Caco-2 (cell line): ENCODE measurements at regions not wholly inside any gene's neighbourhood (a gene's known extent, or its start where the extent isn't known, plus 50 kb on each side); places are given as distances from the start of the nearest gene placed in this dataset.

Source experiments
- BruUV-seq: library from RNA; stranded (reverse); fragments of 400-500 nt; replicated peaks from 2 replicates; lab custom pipeline; 2021; lab: Mats Ljungman, UMichigan
- CTCF ChIA-PET: fragments of 300-600 bp; sonication (Branson Sonifier 250); formaldehyde crosslinking; loops from one replicate; lab custom pipeline; 2022; ENCODE audit warnings: antibody characterized with exemption; lab: Charles Lee
- POLR2A ChIA-PET: fragments of 300-600 bp; sonication (Branson Sonifier 250); formaldehyde crosslinking; loops from one replicate; lab custom pipeline; 2022; ENCODE audit warnings: antibody characterized with exemption; lab: Charles Lee
- DNase-seq, 2 experiments: peaks; one replicate each; pipeline versions ENCODE4 v3.0.0 to v3.0.0-alpha.2; 2020 to 2022
- H3K27me3 ChIP-seq: replicated peaks from 2 replicates; pipeline ENCODE4 v1.6.0; 2011; ENCODE audit warnings: low read length; ENCODE audit not compliant: control insufficient read depth, insufficient read depth
- H3K36me3 ChIP-seq: 2 replicates; pipeline ENCODE4 v1.5.1; 2011; ENCODE audit warnings: low read length; ENCODE audit not compliant: control insufficient read depth, insufficient read depth
- H3K4me1 ChIP-seq: fragments of 250-450 bp; sonication (Bioruptor Pico); 2 replicates; pipeline ENCODE4 v1.5.1; 2020; ENCODE audit warnings: mild to moderate bottlenecking
- H3K4me3 ChIP-seq: 2 replicates; pipeline ENCODE4 v1.5.1; 2011; ENCODE audit warnings: low read depth, mild to moderate bottlenecking, control low read depth, low read length
- H3K9me3 ChIP-seq: fragments of 250-450 bp; sonication (Bioruptor Pico); 2 replicates; pipeline ENCODE4 v1.5.1; 2020; ENCODE audit warnings: mild to moderate bottlenecking, moderate library complexity
- H3K27ac Mint-ChIP-seq: one replicate; pipeline ENCODE4 v1.8.0; 2022; ENCODE audit warnings: mixed read lengths; ENCODE audit not compliant: unreplicated experiment
- H3K27me3 Mint-ChIP-seq: one replicate; pipeline ENCODE4 v1.8.0; 2022; ENCODE audit warnings: mixed read lengths; ENCODE audit not compliant: insufficient read depth, unreplicated experiment
- H3K36me3 Mint-ChIP-seq: one replicate; pipeline ENCODE4 v1.8.0; 2022; ENCODE audit warnings: mild to moderate bottlenecking, mixed read lengths; ENCODE audit not compliant: insufficient read depth, unreplicated experiment
- H3K4me1 Mint-ChIP-seq: one replicate; pipeline ENCODE4 v1.8.0; 2022; ENCODE audit warnings: low read depth, mixed read lengths; ENCODE audit not compliant: unreplicated experiment
- H3K4me3 Mint-ChIP-seq: one replicate; pipeline ENCODE4 v1.8.0; 2022; ENCODE audit warnings: mild to moderate bottlenecking, moderate library complexity, mixed read lengths; ENCODE audit not compliant: unreplicated experiment
- H3K9me3 Mint-ChIP-seq: one replicate; pipeline ENCODE4 v1.8.0; 2022; ENCODE audit warnings: mixed read lengths; ENCODE audit not compliant: unreplicated experiment
- intact Hi-C: fragments of 100-400 bp; cut with micrococcal nuclease; formaldehyde crosslinking; loops from one replicate; pipeline ENCODE4 v1.10.0; 2022; ENCODE audit not compliant: unreplicated experiment
- TF ChIP-seq, protein P1 (sequence below), 2 experiments: fragments of 200-600 bp in 1 of 2; IDR thresholded peaks; 1 replicate in 1 of 2; 2 replicates in 1 of 2; pipeline versions ENCODE4 v1.5.1 to v1.8.0; 2011 to 2022; ENCODE audit warnings: antibody characterized with exemption in 1 of 2, control low read depth in 1 of 2, inconsistent platforms in 1 of 2, low read depth in 1 of 2, low read length in 1 of 2, mild to moderate bottlenecking in 1 of 2, moderate library complexity in 1 of 2; ENCODE audit not compliant: insufficient read depth in 1 of 2, severe bottlenecking in 1 of 2, unreplicated experiment in 1 of 2

DNA sequence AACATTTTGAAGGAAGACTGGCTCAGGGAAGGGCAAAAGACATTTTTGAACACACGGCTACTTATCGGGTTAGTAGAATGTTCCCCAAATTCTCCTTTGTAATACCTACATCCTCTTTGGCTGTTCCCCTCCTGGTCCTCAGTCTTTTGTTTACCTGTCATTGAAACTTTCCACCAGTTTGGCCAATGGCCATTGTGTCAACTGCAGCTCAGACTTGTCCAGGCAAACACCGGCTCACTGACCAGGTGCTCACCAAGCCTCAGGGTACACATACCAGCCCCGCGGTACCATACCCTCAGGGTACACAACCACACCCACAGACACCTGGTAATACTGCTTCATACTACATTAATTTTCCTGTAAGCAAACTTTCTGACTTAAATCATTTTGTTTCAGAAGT lies 84.8 kb upstream of the ZNF648 start:
- Histone ChIP-seq H3K4me1 (peaks cover 25% of the 10 kb centered on the region), H3K4me3 (no peak overlapping the region), H3K27me3 (no peaks in the 10 kb centered on the region), H3K9me3 (no peaks in the 10 kb centered on the region), H3K36me3 (no peaks in the 10 kb centered on the region; the same call in 1 of the 2 replicates)
- POLR2A ChIA-PET, result no interaction called here
- H3K27me3 Mint-ChIP-seq, result no peaks in the 10 kb centered on the region
- intact Hi-C loops, result no loop called here
- peaks cover 38% of the 10 kb centered on the region for H3K4me1 Mint-ChIP-seq
- H3K9me3 Mint-ChIP-seq, result no peaks in the 10 kb centered on the region
- CTCF ChIA-PET, result interaction anchor here (1.5 kb wide), 1 partner anchor 61 kb away, joined by 6 read pairs; no protein-coding TSS in a partner anchor
- BruUV-seq, result no TSS peak
- no peak overlapping the region for H3K27ac Mint-ChIP-seq
- TF ChIP-seq, protein P1, sequence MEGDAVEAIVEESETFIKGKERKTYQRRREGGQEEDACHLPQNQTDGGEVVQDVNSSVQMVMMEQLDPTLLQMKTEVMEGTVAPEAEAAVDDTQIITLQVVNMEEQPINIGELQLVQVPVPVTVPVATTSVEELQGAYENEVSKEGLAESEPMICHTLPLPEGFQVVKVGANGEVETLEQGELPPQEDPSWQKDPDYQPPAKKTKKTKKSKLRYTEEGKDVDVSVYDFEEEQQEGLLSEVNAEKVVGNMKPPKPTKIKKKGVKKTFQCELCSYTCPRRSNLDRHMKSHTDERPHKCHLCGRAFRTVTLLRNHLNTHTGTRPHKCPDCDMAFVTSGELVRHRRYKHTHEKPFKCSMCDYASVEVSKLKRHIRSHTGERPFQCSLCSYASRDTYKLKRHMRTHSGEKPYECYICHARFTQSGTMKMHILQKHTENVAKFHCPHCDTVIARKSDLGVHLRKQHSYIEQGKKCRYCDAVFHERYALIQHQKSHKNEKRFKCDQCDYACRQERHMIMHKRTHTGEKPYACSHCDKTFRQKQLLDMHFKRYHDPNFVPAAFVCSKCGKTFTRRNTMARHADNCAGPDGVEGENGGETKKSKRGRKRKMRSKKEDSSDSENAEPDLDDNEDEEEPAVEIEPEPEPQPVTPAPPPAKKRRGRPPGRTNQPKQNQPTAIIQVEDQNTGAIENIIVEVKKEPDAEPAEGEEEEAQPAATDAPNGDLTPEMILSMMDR (IDR thresholded peaks at IDR 0.05; ENCODE audit: insufficient read depth in 1 of 2, low read depth in 1 of 2, low read length in 1 of 2, severe bottlenecking in 1 of 2, unreplicated experiment in 1 of 2), result no peak
- no peak overlapping the region for H3K4me3 Mint-ChIP-seq
- H3K36me3 Mint-ChIP-seq, result no peaks in the 10 kb centered on the region
- DNase-seq, result no peak

DNA sequence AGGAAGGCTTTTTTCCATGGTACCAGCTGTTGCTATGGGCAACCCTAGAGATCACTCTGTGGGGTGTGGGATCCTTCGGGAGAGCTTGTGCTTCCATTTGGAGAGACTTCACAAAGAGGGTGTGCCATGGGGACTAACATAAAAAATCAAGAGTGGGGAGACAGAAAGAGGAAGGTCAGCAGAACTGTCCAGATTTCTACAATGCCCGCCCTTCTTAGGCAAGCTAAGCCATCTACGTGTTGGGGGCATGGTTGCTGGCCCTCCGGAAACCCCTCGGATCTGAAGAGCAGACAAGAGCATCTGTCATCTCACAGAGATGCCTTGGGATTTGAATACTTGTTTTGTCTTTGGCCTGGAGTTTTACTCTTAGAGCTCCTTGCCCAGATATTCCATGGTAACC lies 83.9 kb upstream of the ZNF648 start:
- Mint-ChIP-seq H3K36me3 (no peaks in the 10 kb centered on the region), H3K27me3 (no peaks in the 10 kb centered on the region), H3K4me3 (no peak overlapping the region), H3K4me1 (peaks cover 45% of the 10 kb centered on the region), H3K27ac (no peak overlapping the region), H3K9me3 (no peaks in the 10 kb centered on the region)
- ChIA-PET CTCF (interaction anchor here (1.0 to 3.3 kb wide), 3 partner anchors 60 to 251 kb away, joined by 3 to 38 read pairs (median 6); no protein-coding TSS in a partner anchor), POLR2A (interaction anchor here (0.6 kb wide), 1 partner anchor 246 kb away, joined by 3 read pairs; the partner anchor contains the start of gene GLUL)
- Histone ChIP-seq H3K36me3 (no peaks in the 10 kb centered on the region; the same call in 1 of the 2 replicates), H3K27me3 (no peaks in the 10 kb centered on the region), H3K4me1 (peaks cover 32% of the 10 kb centered on the region), H3K4me3 (no peak overlapping the region), H3K9me3 (no peaks in the 10 kb centered on the region)
- intact Hi-C loops, result no loop called here
- BruUV-seq, result no TSS peak
- TF ChIP-seq, protein P1 (IDR thresholded peaks at IDR 0.05; ENCODE audit: insufficient read depth in 1 of 2, low read depth in 1 of 2, low read length in 1 of 2, severe bottlenecking in 1 of 2, unreplicated experiment in 1 of 2), result no peak
- no peak for DNase-seq

DNA sequence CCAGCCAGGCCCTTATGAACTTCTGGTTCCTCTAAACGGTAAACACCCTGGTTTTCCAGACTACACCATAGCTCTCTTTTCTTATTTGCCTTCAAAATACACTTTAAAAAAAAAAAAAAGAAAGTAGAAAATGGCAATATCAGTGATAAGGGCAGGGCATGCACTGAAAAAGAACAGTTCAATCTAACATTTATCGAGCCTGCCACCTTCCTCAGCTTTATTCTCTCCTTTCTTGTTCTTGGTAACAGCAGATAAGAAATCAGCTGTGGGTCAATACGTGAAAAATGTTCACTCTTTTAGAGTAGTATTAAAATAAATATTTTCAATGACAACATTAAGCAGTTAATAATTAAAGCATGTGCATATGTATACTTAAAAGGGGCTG lies 83.1 kb upstream of the ZNF648 start:
- ChIA-PET CTCF (interaction anchor here (1.0 to 3.3 kb wide), 6 partner anchors 60 to 252 kb away, joined by 3 to 38 read pairs (median 13); partner anchors contain the start of gene GLUL), POLR2A (no interaction called here)
- Mint-ChIP-seq H3K4me3 (no peak overlapping the region), H3K36me3 (no peaks in the 10 kb centered on the region), H3K4me1 (peaks cover 48% of the 10 kb centered on the region), H3K27ac (peak overlapping the region; percentile 63), H3K9me3 (no peaks in the 10 kb centered on the region), H3K27me3 (no peaks in the 10 kb centered on the region)
- Histone ChIP-seq H3K36me3 (no peaks in the 10 kb centered on the region; the same call in 1 of the 2 replicates), H3K27me3 (no peaks in the 10 kb centered on the region), H3K4me1 (peaks cover 34% of the 10 kb centered on the region), H3K9me3 (no peaks in the 10 kb centered on the region), H3K4me3 (no peak overlapping the region)
- DNase-seq, result no peak
- intact Hi-C loops, result loop anchor here (5.0 kb wide), 3 partner anchors 58 to 158 kb away; no protein-coding TSS in a partner anchor
- no TSS peak for BruUV-seq
- TF ChIP-seq, protein P1 (IDR thresholded peaks at IDR 0.05; ENCODE audit: insufficient read depth in 1 of 2, low read depth in 1 of 2, low read length in 1 of 2, severe bottlenecking in 1 of 2, unreplicated experiment in 1 of 2), result no peak
